ENCODE measurements at regions not wholly inside any gene's neighbourhood (a gene's known extent, or its start where the extent isn't known, plus 50 kb on each side); places are given as distances from the start of the nearest gene placed in this dataset.

GRCh38 chr4:42268824-42269223 lies 116.4 kb upstream of the BEND4 start:
- Mint-ChIP-seq H3K27ac (peak overlapping the region; percentile 86), H3K36me3 (ENCODE audit: low read depth) (peaks cover 71% of the 10 kb centered on the region), H3K27me3 (ENCODE audit: insufficient read depth, low read depth, poor library complexity) (peaks cover 6% of the 10 kb centered on the region), H3K9me3 (peaks cover 73% of the 10 kb centered on the region), H3K4me3 (no peak overlapping the region), H3K4me1 (peaks cover 39% of the 10 kb centered on the region)
- H2AFZ ChIP-seq: no peak overlapping the region
- peak overlapping the region; percentile 64 for H3K27ac ChIP-seq (ENCODE audit: low read depth)
- H3K4me1 ChIP-seq (ENCODE audit: insufficient read depth): peaks cover 23% of the 10 kb centered on the region
- H3K27me3 ChIP-seq (ENCODE audit: insufficient read depth): no peaks in the 10 kb centered on the region
- peaks cover 5% of the 10 kb centered on the region for H3K9me2 ChIP-seq (ENCODE audit: insufficient read depth)
- H3K4me2 ChIP-seq: peak overlapping the region; percentile 13; the same call in 1 of the 2 replicates
- H3F3A ChIP-seq (replicated peaks; ENCODE audit: low read depth): peaks cover 15% of the 10 kb centered on the region; the same call in 1 of the 2 replicates
- peak; percentile 84 for ATAC-seq
- TF ChIP-seq ZNF462 (CRISPR knock-in tag; IDR thresholded peaks at IDR 0.05) (peak; percentile 56), CTCF (conservative IDR thresholded peaks at IDR 0.05; ENCODE audit: low read depth in 2 of 2) (no peak), STAT1 (IDR thresholded peaks at IDR 0.05; ENCODE audit: unreplicated experiment) (no peak)
- H4K20me1 ChIP-seq (replicated peaks; ENCODE audit: insufficient read depth): no peaks in the 10 kb centered on the region
- peaks cover 11% of the 10 kb centered on the region; the same call in 1 of the 2 replicates for H3K36me3 ChIP-seq (ENCODE audit: insufficient read depth)
- H3K4me3 ChIP-seq: no peak overlapping the region
- peak; percentile 54 for DNase-seq (ENCODE audit: low spot score)
- H3K79me2 ChIP-seq (replicated peaks; ENCODE audit: insufficient read depth): no peaks in the 10 kb centered on the region

GRCh38 chr4:42271096-42271495 lies 118.6 kb upstream of the BEND4 start:
- Mint-ChIP-seq H3K27me3 (ENCODE audit: insufficient read depth, low read depth, poor library complexity) (peaks cover 6% of the 10 kb centered on the region), H3K27ac (peak overlapping the region; percentile 95; the same call in 1 of the 2 replicates)
- no peak; the same call in 1 of the 2 replicates for TF ChIP-seq ETS1 (IDR thresholded peaks at IDR 0.05)

More at GRCh38 chr4:42271096-42271495, 118.6 kb upstream of the BEND4 start:
- peaks cover 5% of the 10 kb centered on the region for H3K9me2 ChIP-seq (ENCODE audit: insufficient read depth)
- H3K4me3 Mint-ChIP-seq: no peak overlapping the region
- H2AFZ ChIP-seq: no peak overlapping the region
- ATAC-seq (peak; percentile 94), DNase-seq (ENCODE audit: low spot score) (peak; percentile 84)
- H3K27ac ChIP-seq (ENCODE audit: low read depth): peak overlapping the region; percentile 92
- no peaks in the 10 kb centered on the region for H4K20me1 ChIP-seq (replicated peaks; ENCODE audit: insufficient read depth)
- peak overlapping the region; percentile 5; the same call in 1 of the 2 replicates for H3K4me3 ChIP-seq
- H3K79me2 ChIP-seq (replicated peaks; ENCODE audit: insufficient read depth): no peaks in the 10 kb centered on the region
- no peaks in the 10 kb centered on the region for H3K27me3 ChIP-seq (ENCODE audit: insufficient read depth)
- H3K36me3 ChIP-seq (ENCODE audit: insufficient read depth): no peaks in the 10 kb centered on the region
- H3K36me3 Mint-ChIP-seq (ENCODE audit: low read depth): peaks cover 65% of the 10 kb centered on the region
- peaks cover 63% of the 10 kb centered on the region for H3K9me3 Mint-ChIP-seq
- no peak overlapping the region for H3K4me2 ChIP-seq
- peaks cover 23% of the 10 kb centered on the region for H3K4me1 ChIP-seq (ENCODE audit: insufficient read depth)
- peaks cover 39% of the 10 kb centered on the region for H3K4me1 Mint-ChIP-seq
- peaks cover 15% of the 10 kb centered on the region; the same call in 1 of the 2 replicates for H3F3A ChIP-seq (replicated peaks; ENCODE audit: low read depth)

Measured in GM23338 (cell line).